Thoracic aorta (tissue), 2 donors: ENCODE measurements at regions not wholly inside any gene's neighbourhood (a gene's known extent, or its start where the extent isn't known, plus 50 kb on each side); places are given as distances from the start of the nearest gene placed in this dataset.

ENCODE experiments used
- ATAC-seq: fragments of 150-250 bp; one replicate; pipeline ENCODE4 v1.8.0; 2017; ENCODE audit warnings: low read depth; ENCODE audit not compliant: insufficient number of reproducible peaks, low FRiP score
- DNase-seq: peaks from one replicate; pipeline ENCODE4 v3.0.0-alpha.2; 2020; ENCODE audit warnings: low spot score
- H3K27ac ChIP-seq, 2 donors: fragments of 200-600 bp; sonication (generic); 1 replicate in 1 of 2; 2 replicates in 1 of 2; pipeline ENCODE4 v1.5.1; 2016; ENCODE audit warnings: mild to moderate bottlenecking in 2 of 2, moderate library complexity in 2 of 2
- H3K27me3 ChIP-seq: fragments of 200-600 bp; sonication (generic); replicated peaks from 2 replicates; pipeline ENCODE4 v1.6.0; 2016; ENCODE audit warnings: mild to moderate bottlenecking; ENCODE audit not compliant: insufficient read depth
- H3K36me3 ChIP-seq: fragments of 200-600 bp; sonication (generic); one replicate; pipeline ENCODE4 v1.5.1; 2016
- H3K4me1 ChIP-seq, 2 donors: fragments of 200-600 bp; sonication (generic); 1 replicate in 1 of 2; 2 replicates in 1 of 2; pipeline versions ENCODE4 v1.5.1 to v1.6.0; 2016; ENCODE audit warnings: low read depth in 2 of 2, mild to moderate bottlenecking in 1 of 2; ENCODE audit not compliant: control insufficient read depth in 1 of 2
- H3K4me3 ChIP-seq: fragments of 200-600 bp; sonication (generic); 2 replicates; pipeline ENCODE4 v1.5.1; 2016; ENCODE audit warnings: mild to moderate bottlenecking
- H3K9me3 ChIP-seq: fragments of 200-600 bp; sonication (generic); 2 replicates; pipeline ENCODE4 v1.5.1; 2016
- CTCF ChIP-seq: fragments of 200-600 bp; sonication (generic); IDR thresholded peaks from one replicate; pipeline ENCODE4 v1.5.1; 2019; ENCODE audit warnings: antibody characterized with exemption

GRCh38 chr4:181219783-181220416, 1023.3 kb upstream of the TENM3 start:
- H3K9me3 ChIP-seq = no peaks in the 10 kb centered on the region
- no peaks in the 10 kb centered on the region for H3K36me3 ChIP-seq
- H3K4me3 ChIP-seq = no peak overlapping the region
- H3K4me1 ChIP-seq = no peaks in the 10 kb centered on the region
- ATAC-seq (no peak), DNase-seq (no peak)
- H3K27me3 ChIP-seq = no peaks in the 10 kb centered on the region
- no peak overlapping the region for H3K27ac ChIP-seq
- TF ChIP-seq CTCF = no peak

DNA sequence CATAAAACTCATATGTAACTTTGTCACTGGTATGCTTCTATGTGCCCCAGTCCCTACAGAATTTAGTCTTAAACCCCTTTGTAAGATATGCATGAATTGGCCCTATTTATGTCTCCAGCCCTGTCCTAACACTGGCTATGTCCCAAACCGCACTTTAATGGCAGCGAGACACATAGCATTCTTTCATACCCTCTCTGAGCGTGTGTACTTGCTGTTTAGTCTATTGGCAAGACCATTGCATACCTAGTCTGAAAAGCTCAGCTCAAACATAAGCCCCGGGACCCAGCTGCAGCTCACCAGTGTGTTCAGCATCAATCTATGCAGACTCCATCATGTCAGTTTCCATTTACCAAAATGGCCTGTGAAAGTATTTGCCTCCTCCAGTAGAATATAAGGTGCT, 1018.4 kb upstream of the TENM3 start:
- Histone ChIP-seq H3K27me3 (no peaks in the 10 kb centered on the region), H3K4me3 (no peak overlapping the region), H3K9me3 (no peaks in the 10 kb centered on the region), H3K4me1 (no peaks in the 10 kb centered on the region), H3K36me3 (no peaks in the 10 kb centered on the region), H3K27ac (no peak overlapping the region)
- no peak for TF ChIP-seq CTCF
- ATAC-seq (no peak), DNase-seq (no peak)

DNA sequence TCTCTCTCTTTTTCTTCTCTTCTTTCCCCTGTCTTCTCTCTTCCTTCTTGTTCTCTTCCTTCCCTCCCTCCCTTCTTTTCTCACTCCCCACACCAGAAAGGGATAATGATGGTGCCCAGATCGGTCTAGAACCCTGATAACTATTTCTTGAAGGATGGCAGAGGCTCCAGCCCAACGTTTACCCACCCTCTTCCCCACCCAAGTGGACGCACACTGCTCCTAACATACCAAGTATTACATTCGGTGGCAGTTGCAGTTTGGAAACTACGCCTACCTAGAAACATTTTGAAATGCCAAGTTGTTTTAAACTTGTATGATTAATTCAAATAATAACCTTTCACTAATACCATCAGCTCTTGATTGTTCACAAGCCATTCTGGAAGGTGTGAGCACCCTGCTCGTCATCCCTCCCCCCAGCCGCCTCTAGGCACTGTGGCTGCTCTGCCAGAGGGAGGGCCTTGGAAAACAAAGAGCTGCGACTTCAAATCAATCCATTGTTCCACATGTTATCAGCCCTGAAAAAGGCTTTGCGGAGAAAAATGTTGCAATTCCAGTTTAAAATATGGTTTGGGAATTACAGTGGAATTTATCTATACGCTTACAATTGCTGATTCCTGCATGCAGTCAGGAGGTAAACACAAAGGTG, 1017.5 kb upstream of the TENM3 start:
- no peaks in the 10 kb centered on the region for H3K4me1 ChIP-seq
- ATAC-seq (no peak), DNase-seq (no peak)
- H3K27me3 ChIP-seq = no peaks in the 10 kb centered on the region
- no peaks in the 10 kb centered on the region for H3K9me3 ChIP-seq
- H3K36me3 ChIP-seq = no peaks in the 10 kb centered on the region
- no peak overlapping the region for H3K4me3 ChIP-seq
- no peak for TF ChIP-seq CTCF
- H3K27ac ChIP-seq = no peak overlapping the region

DNA sequence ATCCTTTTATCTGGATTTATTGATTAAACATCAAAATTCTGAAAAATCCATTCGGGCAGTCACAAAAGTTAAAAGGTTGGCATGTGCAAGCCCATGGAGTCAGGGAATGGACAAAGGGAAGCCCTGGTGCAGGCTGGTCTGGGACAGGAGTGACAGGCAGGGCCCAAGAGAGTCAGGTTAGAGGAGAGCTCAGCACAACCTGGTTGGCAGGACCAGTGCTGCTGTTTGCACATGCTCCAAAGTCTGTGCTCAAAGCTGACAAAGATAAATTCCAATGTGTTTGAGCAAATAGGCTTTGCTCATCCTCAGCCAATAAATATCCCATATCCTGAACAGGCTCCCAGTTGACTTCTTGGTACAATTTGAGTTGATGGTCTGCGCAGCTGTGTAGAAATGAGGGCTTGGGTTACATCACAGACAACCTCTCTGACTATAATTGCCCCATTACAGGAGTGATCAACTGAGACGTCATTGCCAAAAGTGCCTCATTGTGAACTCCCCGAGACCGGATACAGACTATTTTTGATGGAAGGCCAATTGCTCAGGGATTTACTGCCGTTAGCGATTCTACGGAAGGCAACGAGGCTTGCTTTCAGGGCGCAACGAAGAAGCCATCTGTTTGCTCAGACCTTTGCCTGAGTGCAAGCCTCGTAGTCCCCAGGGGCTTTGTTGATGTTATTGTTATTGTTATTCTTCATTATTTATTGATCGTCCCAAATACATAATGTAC, 1008.1 kb upstream of the TENM3 start:
- ATAC-seq = no peak
- no peaks in the 10 kb centered on the region for H3K4me1 ChIP-seq
- TF ChIP-seq CTCF = no peak
- H3K27ac ChIP-seq = no peak overlapping the region
- no peak overlapping the region for H3K4me3 ChIP-seq
- no peaks in the 10 kb centered on the region for H3K27me3 ChIP-seq
- no peaks in the 10 kb centered on the region for H3K36me3 ChIP-seq
- no peak for DNase-seq
- H3K9me3 ChIP-seq = no peaks in the 10 kb centered on the region

- no peak for DNase-seq
- no peak overlapping the region for H3K4me3 ChIP-seq
These were observed 997.9 kb upstream of the TENM3 start for GRCh38 chr4:181245326-181245725.

More at GRCh38 chr4:181245326-181245725, 997.9 kb upstream of the TENM3 start:
- no peak for ATAC-seq
- Histone ChIP-seq H3K4me1 (no peaks in the 10 kb centered on the region), H3K27me3 (no peaks in the 10 kb centered on the region), H3K27ac (no peak overlapping the region), H3K9me3 (no peaks in the 10 kb centered on the region), H3K36me3 (no peaks in the 10 kb centered on the region)
- TF ChIP-seq CTCF = no peak
